ENCODE measurements at regions not wholly inside any gene's neighbourhood (a gene's known extent, or its start where the extent isn't known, plus 50 kb on each side); places are given as distances from the start of the nearest gene placed in this dataset.

DNA sequence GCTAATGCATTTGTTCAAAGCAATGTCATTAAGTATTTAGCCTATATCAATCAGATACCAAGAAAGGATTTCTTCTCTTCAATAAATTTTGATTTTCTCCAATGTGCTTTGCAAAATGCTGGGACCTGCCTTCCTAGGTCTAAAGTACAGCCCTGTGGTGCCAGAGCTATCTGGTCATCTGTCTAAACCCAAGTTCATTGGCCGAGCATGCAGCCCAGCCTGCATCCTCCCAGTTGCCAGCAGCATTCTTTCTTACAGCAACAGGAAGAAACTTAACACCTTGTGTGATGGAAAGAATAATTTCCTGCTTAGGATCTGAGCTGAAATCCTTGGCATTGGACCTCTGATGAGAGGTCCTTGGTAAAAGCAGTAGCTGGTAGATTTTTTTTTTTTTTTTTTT is 310.0 kb downstream of the RBM26 start:
- H3K4me1 Mint-ChIP-seq (ENCODE audit: low read depth in 2 of 2), result no peaks in the 10 kb centered on the region
- no peak overlapping the region for H3K27ac Mint-ChIP-seq
- ATAC-seq (no peak), DNase-seq (ENCODE audit: low spot score) (no peak)
- peaks cover 0 to 5% of the 10 kb centered on the region in 2 donors for H3K27me3 Mint-ChIP-seq
- H3K9me3 Mint-ChIP-seq, result no peaks in the 10 kb centered on the region
- H3K36me3 Mint-ChIP-seq, result no peaks in the 10 kb centered on the region
- H3K4me3 Mint-ChIP-seq, result no peak overlapping the region

DNA sequence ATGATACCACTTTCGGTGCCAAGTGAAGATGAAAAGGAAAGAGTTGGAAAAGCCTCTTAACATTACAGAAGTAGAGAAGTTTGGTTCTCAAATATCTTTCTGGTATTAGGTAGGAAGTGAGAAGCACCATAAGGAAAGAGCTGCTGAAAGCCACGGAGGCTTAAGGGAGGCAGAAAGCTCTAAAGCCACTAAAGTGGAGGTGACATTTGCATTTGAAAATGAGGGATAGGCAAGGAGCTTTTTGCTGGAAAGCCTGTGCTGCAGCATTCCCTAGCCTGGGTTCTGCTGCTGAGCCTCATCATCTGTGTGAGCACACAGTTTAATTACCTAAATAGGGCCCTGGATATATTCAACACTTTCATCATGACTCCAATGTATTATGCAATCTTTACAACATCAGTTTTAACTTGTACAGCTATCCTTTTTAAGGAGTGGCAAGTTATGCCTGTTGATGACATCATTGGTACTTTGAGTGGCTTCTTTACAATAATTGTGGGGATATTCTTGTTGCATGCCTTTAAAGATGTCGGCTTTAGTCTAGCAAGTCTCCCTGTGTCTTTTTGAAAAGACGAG is 315.4 kb downstream of the RBM26 start:
- H3K36me3 Mint-ChIP-seq, result no peaks in the 10 kb centered on the region
- no peak overlapping the region for H3K27ac Mint-ChIP-seq
- H3K4me1 Mint-ChIP-seq (ENCODE audit: low read depth in 2 of 2), result no peaks in the 10 kb centered on the region
- H3K27me3 Mint-ChIP-seq, result peaks cover 0 to 10% of the 10 kb centered on the region in 2 donors
- no peaks in the 10 kb centered on the region for H3K9me3 Mint-ChIP-seq
- ATAC-seq, result no peak
- H3K4me3 Mint-ChIP-seq, result no peak overlapping the region
- DNase-seq (ENCODE audit: low spot score), result no peak

DNA sequence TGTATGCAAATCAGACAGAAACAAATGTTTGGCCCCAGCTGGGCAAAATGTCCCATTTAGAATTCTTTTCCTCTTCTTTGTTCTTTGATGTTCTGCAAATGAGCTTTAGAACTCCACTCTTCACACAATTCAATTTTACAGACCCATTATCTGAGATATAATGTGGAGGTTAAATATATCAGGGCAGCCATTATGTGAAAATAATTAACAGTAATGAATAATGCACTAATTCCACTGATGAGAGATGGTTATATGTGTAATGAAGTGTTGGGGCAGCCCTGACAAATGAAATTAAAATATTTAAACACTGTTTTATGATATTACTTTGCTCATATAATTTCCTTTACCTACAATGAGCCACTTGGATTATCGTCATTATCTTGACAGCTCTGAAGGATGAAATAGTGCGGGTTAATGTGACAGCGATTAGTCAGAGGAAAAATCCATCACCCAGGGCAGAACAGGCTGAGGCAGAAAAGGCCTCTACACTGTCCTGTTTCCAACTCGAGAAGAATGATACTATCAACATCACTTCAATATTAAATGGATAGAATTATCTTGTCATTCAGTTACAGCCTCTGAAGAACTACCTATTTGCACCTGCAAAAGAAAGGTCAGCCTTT is 321.1 kb downstream of the RBM26 start:
- no peak overlapping the region for H3K4me3 Mint-ChIP-seq
- H3K27me3 Mint-ChIP-seq, result peaks cover 0 to 5% of the 10 kb centered on the region in 2 donors
- no peak for ATAC-seq
- no peak for DNase-seq (ENCODE audit: low spot score)
- H3K27ac Mint-ChIP-seq, result no peak overlapping the region
- no peaks in the 10 kb centered on the region for H3K4me1 Mint-ChIP-seq (ENCODE audit: low read depth in 2 of 2)
- H3K36me3 Mint-ChIP-seq, result no peaks in the 10 kb centered on the region
- H3K9me3 Mint-ChIP-seq, result peaks cover 2% of the 10 kb centered on the region

- H3K9me3 Mint-ChIP-seq, result peaks cover 2% of the 10 kb centered on the region
- H3K4me3 Mint-ChIP-seq, result no peak overlapping the region
- no peaks in the 10 kb centered on the region for H3K4me1 Mint-ChIP-seq (ENCODE audit: low read depth in 2 of 2)
- H3K27ac Mint-ChIP-seq, result no peak overlapping the region
- H3K27me3 Mint-ChIP-seq, result no peaks in the 10 kb centered on the region
- ATAC-seq (no peak), DNase-seq (ENCODE audit: low spot score) (no peak)
- H3K36me3 Mint-ChIP-seq, result no peaks in the 10 kb centered on the region
Observed at GRCh38 chr13:79081942-79082341, 324.1 kb downstream of the RBM26 start.

DNA sequence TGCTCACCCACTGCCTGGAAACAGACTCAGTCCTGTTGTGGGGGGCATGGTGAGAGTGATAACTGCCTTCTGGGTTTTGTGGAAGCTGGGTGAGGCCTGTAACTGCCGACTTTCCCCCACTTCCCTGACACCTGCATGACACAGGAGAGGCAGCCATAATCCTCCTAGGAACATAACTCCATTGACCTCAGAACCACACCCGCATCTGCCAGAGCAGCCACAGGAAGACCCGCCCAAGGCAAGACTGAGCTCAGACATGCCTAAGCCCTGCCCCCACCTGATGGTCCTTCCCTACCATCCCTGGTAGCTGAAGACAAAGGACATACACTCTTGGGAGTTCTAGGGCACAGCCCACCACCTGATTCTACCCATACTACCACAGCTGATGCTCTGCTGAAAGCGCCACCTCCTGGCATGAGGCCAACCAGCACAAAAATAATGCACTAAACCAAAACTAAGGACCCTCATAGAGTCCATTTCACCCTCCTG is 326.7 kb downstream of the RBM26 start:
- DNase-seq (ENCODE audit: low spot score) (no peak), ATAC-seq (no peak)
- Mint-ChIP-seq H3K9me3 (peaks cover 6% of the 10 kb centered on the region), H3K4me1 (ENCODE audit: low read depth in 2 of 2) (no peaks in the 10 kb centered on the region), H3K27ac (no peak overlapping the region), H3K4me3 (no peak overlapping the region), H3K27me3 (no peaks in the 10 kb centered on the region), H3K36me3 (no peaks in the 10 kb centered on the region)

DNA sequence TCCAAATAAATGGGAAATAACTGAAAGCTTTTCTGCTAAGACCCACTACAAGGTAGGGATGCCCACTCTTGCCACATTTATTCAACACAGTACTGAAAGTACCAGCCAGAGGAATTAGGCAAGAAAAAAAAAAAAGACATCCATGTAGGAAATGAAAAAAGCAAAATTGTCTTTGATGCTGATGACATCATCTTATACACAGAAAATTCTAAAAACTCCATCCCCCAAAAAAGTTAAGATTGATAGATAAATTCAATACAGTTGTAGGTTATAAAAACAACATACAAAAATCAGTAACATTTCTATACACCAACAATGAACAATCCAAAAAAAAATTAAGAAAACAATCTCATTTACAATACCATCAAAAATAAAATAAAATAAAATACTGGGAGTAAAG is 330.4 kb downstream of the RBM26 start:
- Mint-ChIP-seq H3K27ac (no peak overlapping the region), H3K36me3 (no peaks in the 10 kb centered on the region), H3K4me1 (ENCODE audit: low read depth in 2 of 2) (no peaks in the 10 kb centered on the region), H3K9me3 (peaks cover 5% of the 10 kb centered on the region), H3K27me3 (peaks cover 0 to 6% of the 10 kb centered on the region in 2 donors), H3K4me3 (no peak overlapping the region)
- DNase-seq (ENCODE audit: low spot score) (no peak), ATAC-seq (no peak)

DNA sequence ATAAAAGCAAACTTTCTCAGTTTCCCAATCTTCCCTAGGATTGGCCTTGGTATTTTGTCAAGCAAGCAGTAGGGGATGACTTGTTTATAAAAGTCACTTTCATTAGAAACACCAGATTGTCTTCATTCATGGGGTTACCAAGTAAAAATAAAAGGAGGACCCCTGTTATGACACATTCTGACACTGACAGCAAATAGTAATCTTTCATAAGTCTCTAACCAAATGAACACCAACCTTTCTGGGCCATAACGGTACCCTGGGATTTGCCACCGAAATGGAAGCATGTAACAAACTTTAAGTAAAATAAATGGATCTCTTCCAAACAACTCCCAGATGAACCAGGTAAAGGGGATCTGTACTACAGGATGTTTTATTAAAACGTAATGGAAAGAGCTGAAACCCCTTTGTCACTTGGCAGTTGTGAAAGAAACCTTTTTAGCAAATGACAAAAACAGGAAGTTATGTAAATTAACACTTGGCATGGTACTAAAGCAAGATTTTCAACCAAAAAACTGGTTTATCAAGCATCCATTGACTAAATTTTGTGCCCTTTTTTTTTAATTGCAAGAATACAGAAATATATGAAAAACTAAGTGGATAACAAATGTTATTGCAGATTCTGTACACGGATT is 335.6 kb downstream of the RBM26 start:
- H3K27me3 Mint-ChIP-seq, result peaks cover 0 to 6% of the 10 kb centered on the region in 2 donors
- ATAC-seq (no peak), DNase-seq (ENCODE audit: low spot score) (no peak)
- H3K4me1 Mint-ChIP-seq (ENCODE audit: low read depth in 2 of 2), result no peaks in the 10 kb centered on the region
- no peak overlapping the region for H3K27ac Mint-ChIP-seq
- no peaks in the 10 kb centered on the region for H3K36me3 Mint-ChIP-seq
- no peak overlapping the region for H3K4me3 Mint-ChIP-seq
- peaks cover 2% of the 10 kb centered on the region for H3K9me3 Mint-ChIP-seq

- no peaks in the 10 kb centered on the region for H3K4me1 Mint-ChIP-seq (ENCODE audit: low read depth in 2 of 2)
- H3K4me3 Mint-ChIP-seq, result no peak overlapping the region
- DNase-seq (ENCODE audit: low spot score) (no peak), ATAC-seq (no peak)
- no peaks in the 10 kb centered on the region for H3K9me3 Mint-ChIP-seq
- H3K27me3 Mint-ChIP-seq, result peaks cover 0 to 14% of the 10 kb centered on the region in 2 donors
- H3K27ac Mint-ChIP-seq, result no peak overlapping the region
- no peaks in the 10 kb centered on the region for H3K36me3 Mint-ChIP-seq
Observed at GRCh38 chr13:79062291-79062690, 343.8 kb downstream of the RBM26 start.

- H3K9me3 Mint-ChIP-seq, result no peaks in the 10 kb centered on the region
- no peak for ATAC-seq
- H3K27me3 Mint-ChIP-seq, result peaks cover 0 to 14% of the 10 kb centered on the region in 2 donors
- H3K27ac Mint-ChIP-seq, result no peak overlapping the region
- no peaks in the 10 kb centered on the region for H3K36me3 Mint-ChIP-seq
- no peak for DNase-seq (ENCODE audit: low spot score)
- no peak overlapping the region for H3K4me3 Mint-ChIP-seq
- no peaks in the 10 kb centered on the region for H3K4me1 Mint-ChIP-seq (ENCODE audit: low read depth in 2 of 2)
Observed at GRCh38 chr13:79060216-79060615, 345.8 kb downstream of the RBM26 start.

DNA sequence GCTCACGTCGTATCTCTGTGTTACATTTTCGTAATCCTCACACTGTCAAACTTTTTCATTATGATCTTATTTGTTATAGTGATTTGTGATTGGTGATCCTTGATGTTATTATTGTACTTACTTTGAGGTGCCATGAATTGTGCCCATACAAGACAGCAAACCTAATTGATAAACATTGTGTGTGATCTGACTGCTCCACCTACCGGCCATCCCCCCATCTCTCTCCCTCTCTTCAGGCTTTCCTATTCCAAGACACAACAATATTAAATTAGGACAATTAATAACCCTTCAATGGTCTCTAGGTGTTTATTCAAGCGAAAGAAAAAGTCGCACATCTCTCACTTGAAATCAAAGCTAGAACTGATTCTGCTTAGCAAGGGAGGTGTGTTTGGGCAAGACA is 349.3 kb downstream of the RBM26 start:
- peaks cover 6% of the 10 kb centered on the region for H3K9me3 Mint-ChIP-seq
- H3K27me3 Mint-ChIP-seq, result no peaks in the 10 kb centered on the region
- H3K27ac Mint-ChIP-seq, result no peak overlapping the region
- no peak overlapping the region for H3K4me3 Mint-ChIP-seq
- H3K36me3 Mint-ChIP-seq, result no peaks in the 10 kb centered on the region
- no peaks in the 10 kb centered on the region for H3K4me1 Mint-ChIP-seq (ENCODE audit: low read depth in 2 of 2)
- no peak for ATAC-seq
- no peak for DNase-seq (ENCODE audit: low spot score)

GRCh38 chr13:79051472-79051871 is 354.6 kb downstream of the RBM26 start:
- no peak overlapping the region for H3K4me3 Mint-ChIP-seq
- DNase-seq (ENCODE audit: low spot score) (no peak), ATAC-seq (no peak)
- no peaks in the 10 kb centered on the region for H3K36me3 Mint-ChIP-seq
- H3K4me1 Mint-ChIP-seq (ENCODE audit: low read depth in 2 of 2), result no peaks in the 10 kb centered on the region
- no peak overlapping the region for H3K27ac Mint-ChIP-seq
- H3K27me3 Mint-ChIP-seq, result peaks cover 0 to 7% of the 10 kb centered on the region in 2 donors
- peaks cover 6% of the 10 kb centered on the region for H3K9me3 Mint-ChIP-seq

DNA sequence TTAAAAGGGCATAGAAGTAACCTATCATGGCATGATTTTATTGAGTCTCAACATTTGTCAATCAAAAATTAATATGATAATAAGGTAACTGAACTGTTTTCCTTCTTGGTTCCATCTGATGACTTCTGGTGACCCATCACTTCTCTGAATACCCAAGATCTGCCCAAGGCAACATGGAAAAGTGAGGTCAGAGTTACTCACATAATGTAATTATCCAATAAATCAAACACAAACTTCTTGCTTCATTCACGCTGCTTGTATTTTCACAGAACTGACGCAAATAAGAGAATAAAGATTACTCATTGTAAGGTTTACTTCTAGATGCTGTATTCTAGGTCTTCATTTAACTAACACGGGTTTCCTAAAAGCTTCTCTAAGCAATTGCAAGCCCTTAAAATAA is 361.6 kb downstream of the RBM26 start:
- H3K9me3 Mint-ChIP-seq, result peaks cover 4% of the 10 kb centered on the region
- no peaks in the 10 kb centered on the region for H3K4me1 Mint-ChIP-seq (ENCODE audit: low read depth in 2 of 2)
- DNase-seq (ENCODE audit: low spot score) (no peak), ATAC-seq (no peak)
- peaks cover 0 to 28% of the 10 kb centered on the region in 2 donors for H3K27me3 Mint-ChIP-seq
- no peak overlapping the region for H3K4me3 Mint-ChIP-seq
- no peaks in the 10 kb centered on the region for H3K36me3 Mint-ChIP-seq
- no peak overlapping the region for H3K27ac Mint-ChIP-seq

DNA sequence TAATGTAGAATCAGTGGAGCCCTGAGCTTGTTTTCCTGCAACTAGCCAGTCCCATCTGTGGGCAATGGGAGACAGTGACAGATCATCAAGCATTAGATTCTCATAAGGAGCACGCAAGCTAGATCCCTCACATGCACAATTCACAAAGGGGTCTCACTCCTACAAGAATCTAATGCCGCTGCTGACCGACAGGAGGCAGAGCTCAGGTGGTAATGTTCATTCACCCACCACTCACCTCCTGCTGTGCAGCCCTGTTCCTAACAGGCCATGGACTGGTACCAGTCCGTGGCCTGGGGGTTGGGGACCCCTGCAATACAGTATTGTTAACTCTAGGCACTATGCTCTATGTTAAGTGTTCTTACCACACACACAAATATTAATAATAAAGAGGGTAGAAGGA is 362.8 kb downstream of the RBM26 start:
- Mint-ChIP-seq H3K27ac (no peak overlapping the region), H3K4me1 (ENCODE audit: low read depth in 2 of 2) (no peaks in the 10 kb centered on the region), H3K36me3 (no peaks in the 10 kb centered on the region), H3K27me3 (peaks cover 0 to 29% of the 10 kb centered on the region in 2 donors), H3K4me3 (no peak overlapping the region), H3K9me3 (peaks cover 4% of the 10 kb centered on the region)
- no peak for DNase-seq (ENCODE audit: low spot score)
- no peak for ATAC-seq

DNA sequence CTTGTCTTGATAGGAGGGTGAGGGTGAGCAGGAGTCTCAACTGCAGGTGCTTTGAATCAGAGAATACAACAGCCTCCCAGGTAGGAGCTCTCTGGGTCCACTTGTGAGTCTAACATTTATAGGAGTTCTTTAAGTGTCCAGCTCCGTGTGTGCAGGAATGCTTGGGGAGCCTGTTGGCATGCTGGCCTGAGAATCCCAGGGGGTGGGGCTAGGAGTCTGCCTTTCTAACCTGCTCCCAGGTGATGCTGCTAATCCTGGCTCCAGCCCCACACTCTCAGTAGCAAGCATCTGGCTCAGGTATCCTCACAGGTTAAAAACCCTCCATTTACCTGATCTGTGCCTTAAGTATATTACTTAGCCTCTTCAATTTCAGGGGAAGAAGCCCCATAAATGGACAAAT is 368.9 kb downstream of the RBM26 start:
- no peak overlapping the region for H3K4me3 Mint-ChIP-seq
- no peak for ATAC-seq
- no peaks in the 10 kb centered on the region for H3K4me1 Mint-ChIP-seq (ENCODE audit: low read depth in 2 of 2)
- peaks cover 4% of the 10 kb centered on the region for H3K9me3 Mint-ChIP-seq
- DNase-seq (ENCODE audit: low spot score), result no peak
- H3K36me3 Mint-ChIP-seq, result no peaks in the 10 kb centered on the region
- H3K27me3 Mint-ChIP-seq, result peaks cover 2 to 13% of the 10 kb centered on the region in 2 donors
- H3K27ac Mint-ChIP-seq, result no peak overlapping the region
